ENCODE measurements at regions not wholly inside any gene's neighbourhood (a gene's known extent, or its start where the extent isn't known, plus 50 kb on each side); places are given as distances from the start of the nearest gene placed in this dataset.

- Histone ChIP-seq H3K9ac (ENCODE audit: low read depth in 1 of 2, low read length in 2 of 2) (no peak overlapping the region), H3K4me3 (ENCODE audit: low read depth in 1 of 3, low read length in 3 of 3) (no peak overlapping the region), H3K27me3 (ENCODE audit: control insufficient read depth in 4 of 4, insufficient read depth in 4 of 4, low read length in 3 of 4) (no peaks in the 10 kb centered on the region), H3K36me3 (ENCODE audit: control insufficient read depth in 4 of 4, insufficient read depth in 3 of 4, low read depth in 1 of 4, low read length in 3 of 4) (no peaks in the 10 kb centered on the region), H3K27ac (ENCODE audit: low read depth in 1 of 2, low read length in 2 of 2) (no peak overlapping the region), H3K9me3 (ENCODE audit: control insufficient read depth in 4 of 4, low read length in 3 of 4) (no peaks in the 10 kb centered on the region), H3K4me1 (ENCODE audit: control insufficient read depth in 4 of 4, insufficient read depth in 4 of 4, low read length in 3 of 4) (no peaks in the 10 kb centered on the region)
- 85% methylated on average over 1 of the region's 1 CpG for WGBS
- no peak for DNase-seq (ENCODE audit: low spot score)
- TF ChIP-seq SP1 (IDR thresholded peaks at IDR 0.05) (no peak), NR2F2 (IDR thresholded peaks at IDR 0.05) (no peak), EGR1 (IDR thresholded peaks at IDR 0.05; ENCODE audit: low read depth in 2 of 2) (no peak), GABPA (IDR thresholded peaks at IDR 0.05 in 1 of 2, conservative IDR thresholded peaks at IDR 0.05 in 1 of 2) (no peak), HNF4G (IDR thresholded peaks at IDR 0.05) (no peak), RAD21 (IDR thresholded peaks at IDR 0.05) (no peak), TAF1 (conservative IDR thresholded peaks at IDR 0.05) (no peak), FOXA1 (IDR thresholded peaks at IDR 0.05) (no peak), JUND (IDR thresholded peaks at IDR 0.05) (no peak), ATF3 (IDR thresholded peaks at IDR 0.05) (no peak)
- TF ChIP-seq, protein P1, sequence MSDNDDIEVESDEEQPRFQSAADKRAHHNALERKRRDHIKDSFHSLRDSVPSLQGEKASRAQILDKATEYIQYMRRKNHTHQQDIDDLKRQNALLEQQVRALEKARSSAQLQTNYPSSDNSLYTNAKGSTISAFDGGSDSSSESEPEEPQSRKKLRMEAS (IDR thresholded peaks at IDR 0.05) = no peak
- TF ChIP-seq, protein P2, sequence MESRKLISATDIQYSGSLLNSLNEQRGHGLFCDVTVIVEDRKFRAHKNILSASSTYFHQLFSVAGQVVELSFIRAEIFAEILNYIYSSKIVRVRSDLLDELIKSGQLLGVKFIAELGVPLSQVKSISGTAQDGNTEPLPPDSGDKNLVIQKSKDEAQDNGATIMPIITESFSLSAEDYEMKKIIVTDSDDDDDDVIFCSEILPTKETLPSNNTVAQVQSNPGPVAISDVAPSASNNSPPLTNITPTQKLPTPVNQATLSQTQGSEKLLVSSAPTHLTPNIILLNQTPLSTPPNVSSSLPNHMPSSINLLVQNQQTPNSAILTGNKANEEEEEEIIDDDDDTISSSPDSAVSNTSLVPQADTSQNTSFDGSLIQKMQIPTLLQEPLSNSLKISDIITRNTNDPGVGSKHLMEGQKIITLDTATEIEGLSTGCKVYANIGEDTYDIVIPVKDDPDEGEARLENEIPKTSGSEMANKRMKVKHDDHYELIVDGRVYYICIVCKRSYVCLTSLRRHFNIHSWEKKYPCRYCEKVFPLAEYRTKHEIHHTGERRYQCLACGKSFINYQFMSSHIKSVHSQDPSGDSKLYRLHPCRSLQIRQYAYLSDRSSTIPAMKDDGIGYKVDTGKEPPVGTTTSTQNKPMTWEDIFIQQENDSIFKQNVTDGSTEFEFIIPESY (IDR thresholded peaks at IDR 0.05) = no peak
- TF ChIP-seq, protein P3, sequence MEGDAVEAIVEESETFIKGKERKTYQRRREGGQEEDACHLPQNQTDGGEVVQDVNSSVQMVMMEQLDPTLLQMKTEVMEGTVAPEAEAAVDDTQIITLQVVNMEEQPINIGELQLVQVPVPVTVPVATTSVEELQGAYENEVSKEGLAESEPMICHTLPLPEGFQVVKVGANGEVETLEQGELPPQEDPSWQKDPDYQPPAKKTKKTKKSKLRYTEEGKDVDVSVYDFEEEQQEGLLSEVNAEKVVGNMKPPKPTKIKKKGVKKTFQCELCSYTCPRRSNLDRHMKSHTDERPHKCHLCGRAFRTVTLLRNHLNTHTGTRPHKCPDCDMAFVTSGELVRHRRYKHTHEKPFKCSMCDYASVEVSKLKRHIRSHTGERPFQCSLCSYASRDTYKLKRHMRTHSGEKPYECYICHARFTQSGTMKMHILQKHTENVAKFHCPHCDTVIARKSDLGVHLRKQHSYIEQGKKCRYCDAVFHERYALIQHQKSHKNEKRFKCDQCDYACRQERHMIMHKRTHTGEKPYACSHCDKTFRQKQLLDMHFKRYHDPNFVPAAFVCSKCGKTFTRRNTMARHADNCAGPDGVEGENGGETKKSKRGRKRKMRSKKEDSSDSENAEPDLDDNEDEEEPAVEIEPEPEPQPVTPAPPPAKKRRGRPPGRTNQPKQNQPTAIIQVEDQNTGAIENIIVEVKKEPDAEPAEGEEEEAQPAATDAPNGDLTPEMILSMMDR (IDR thresholded peaks at IDR 0.05; ENCODE audit: low read depth, low read length, missing input control) = no peak
These were observed 222.5 kb upstream of the RHOBTB1 start for GRCh38 chr10:61166489-61166888.

- no peak overlapping the region for H3K4me3 ChIP-seq (ENCODE audit: low read depth in 1 of 3, low read length in 3 of 3)
- no peaks in the 10 kb centered on the region for H3K36me3 ChIP-seq (ENCODE audit: control insufficient read depth in 4 of 4, insufficient read depth in 3 of 4, low read depth in 1 of 4, low read length in 3 of 4)
- H3K27ac ChIP-seq (ENCODE audit: low read depth in 1 of 2, low read length in 2 of 2) = no peak overlapping the region
- no peaks in the 10 kb centered on the region for H3K27me3 ChIP-seq (ENCODE audit: control insufficient read depth in 4 of 4, insufficient read depth in 4 of 4, low read length in 3 of 4)
- H3K9me3 ChIP-seq (ENCODE audit: control insufficient read depth in 4 of 4, low read length in 3 of 4) = no peaks in the 10 kb centered on the region
- H3K4me1 ChIP-seq (ENCODE audit: control insufficient read depth in 4 of 4, insufficient read depth in 4 of 4, low read length in 3 of 4) = no peaks in the 10 kb centered on the region
- DNase-seq (ENCODE audit: low spot score) = no peak
- no peak for TF ChIP-seq RXRA (IDR thresholded peaks at IDR 0.05)
- no peak overlapping the region for H3K9ac ChIP-seq (ENCODE audit: low read depth in 1 of 2, low read length in 2 of 2)
These were observed 222.1 kb upstream of the RHOBTB1 start for GRCh38 chr10:61166065-61166464.

DNA sequence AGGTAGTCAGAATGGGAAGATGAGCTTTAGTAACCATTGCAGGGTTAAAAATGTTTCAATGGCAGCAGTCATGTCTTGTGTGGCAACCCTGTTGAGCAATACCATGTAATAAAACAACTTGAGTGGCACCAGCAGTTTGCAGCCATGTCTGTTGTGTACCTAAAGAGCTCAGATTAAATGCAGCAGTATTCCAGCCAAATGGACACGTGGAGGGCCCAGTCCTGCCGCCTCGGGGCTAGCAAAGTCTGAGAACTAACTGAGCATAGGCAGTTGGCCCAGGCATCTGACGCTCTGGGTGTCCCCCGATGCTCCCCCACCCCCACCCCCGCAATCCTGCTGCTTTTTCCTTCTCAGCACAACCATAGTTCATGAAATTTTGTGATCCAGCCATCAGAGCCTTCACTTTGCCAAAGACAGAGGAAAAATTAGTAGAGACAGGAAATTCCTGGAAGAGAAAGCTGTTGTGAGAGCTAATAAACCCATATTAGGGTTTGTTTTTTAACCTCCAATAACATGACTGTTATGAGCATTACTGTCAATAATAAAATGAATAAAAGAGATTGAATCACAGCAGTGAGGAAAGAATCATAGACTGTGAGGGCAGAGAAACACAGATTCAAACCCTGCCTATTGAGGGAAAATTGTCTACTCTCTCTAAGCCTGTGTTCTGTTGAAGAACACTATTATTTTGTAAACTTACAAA is 220.6 kb upstream of the RHOBTB1 start:
- no peak overlapping the region for H3K27ac ChIP-seq (ENCODE audit: low read depth in 1 of 2, low read length in 2 of 2)
- H3K4me3 ChIP-seq (ENCODE audit: low read depth in 1 of 3, low read length in 3 of 3) = no peak overlapping the region
- no peak overlapping the region for H3K9ac ChIP-seq (ENCODE audit: low read depth in 1 of 2, low read length in 2 of 2)
- 51% methylated on average over 6 of the region's 6 CpGs for WGBS
- H3K27me3 ChIP-seq (ENCODE audit: control insufficient read depth in 4 of 4, insufficient read depth in 4 of 4, low read length in 3 of 4) = no peaks in the 10 kb centered on the region
- no peak for DNase-seq (ENCODE audit: low spot score)
- H3K9me3 ChIP-seq (ENCODE audit: control insufficient read depth in 4 of 4, low read length in 3 of 4) = no peaks in the 10 kb centered on the region
- TF ChIP-seq RAD21 (IDR thresholded peaks at IDR 0.05) (no peak), TAF1 (conservative IDR thresholded peaks at IDR 0.05) (no peak), GABPA (IDR thresholded peaks at IDR 0.05 in 1 of 2, conservative IDR thresholded peaks at IDR 0.05 in 1 of 2) (no peak), RXRA (IDR thresholded peaks at IDR 0.05) (no peak), FOXA1 (IDR thresholded peaks at IDR 0.05) (no peak), JUND (IDR thresholded peaks at IDR 0.05) (no peak), ATF3 (IDR thresholded peaks at IDR 0.05) (no peak), FOXA2 (IDR thresholded peaks at IDR 0.05) (no peak), SP1 (IDR thresholded peaks at IDR 0.05) (no peak)
- TF ChIP-seq, protein P3 (IDR thresholded peaks at IDR 0.05; ENCODE audit: low read depth, low read length, missing input control) = no peak
- H3K36me3 ChIP-seq (ENCODE audit: control insufficient read depth in 4 of 4, insufficient read depth in 3 of 4, low read depth in 1 of 4, low read length in 3 of 4) = no peaks in the 10 kb centered on the region
- H3K4me1 ChIP-seq (ENCODE audit: control insufficient read depth in 4 of 4, insufficient read depth in 4 of 4, low read length in 3 of 4) = no peaks in the 10 kb centered on the region

Data from liver (tissue), 8 donors.